HepG2 (cell line): ENCODE measurements at regions not wholly inside any gene's neighbourhood (a gene's known extent, or its start where the extent isn't known, plus 50 kb on each side); places are given as distances from the start of the nearest gene placed in this dataset.

Source experiments
- ATAC-seq: fragments of 200-7000 bp; cut with Tn5 transposase; 3 replicates; pipeline ENCODE4 v1.9.1; 2020; ENCODE audit warnings: mild to moderate bottlenecking, moderate library complexity
- BruUV-seq: library from RNA; stranded (reverse); fragments of 400-500 nt; replicated peaks from 2 replicates; lab custom pipeline; 2021; lab: Mats Ljungman, UMichigan
- CTCF ChIA-PET: fragments of 300-600 bp; formaldehyde crosslinking; extraction: SDS; loops from one replicate; lab custom pipeline; 2021; ENCODE audit warnings: low total read pairs, inconsistent platforms, low intra/inter-chr PET ratio; lab: Yijun Ruan, JAX
- POLR2A ChIA-PET: fragments of 350-600 bp; sonication (Branson Sonifier 250); formaldehyde crosslinking; loops from one replicate; lab custom pipeline; 2020; ENCODE audit warnings: antibody characterized with exemption, inconsistent platforms; lab: Yijun Ruan, JAX
- DNase-seq: peaks from one replicate; pipeline ENCODE4 v3.0.0-alpha.2; 2015; ENCODE audit warnings: low spot score
- FAIRE-seq: peaks from 3 replicates; lab custom pipeline; 2011; peaks lifted over from hg19 to GRCh38; lab: Jason Lieb, UNC
- H2AFZ ChIP-seq: one replicate; pipeline ENCODE4 v1.6.1; 2011; ENCODE audit warnings: low read length, inconsistent platforms
- H3K27ac ChIP-seq: fragments of 300-600 bp; 3 replicates; pipeline ENCODE4 v1.8.0; 2011; ENCODE audit warnings: mixed run types, mild to moderate bottlenecking, mixed read lengths, low read length, inconsistent platforms; ENCODE audit not compliant: insufficient read depth; ENCODE audit errors: extremely low read length
- H3K27me3 ChIP-seq, 2 experiments: fragments of 200-600 bp in 1 of 2; 2 replicates in 1 of 2; 3 replicates in 1 of 2; pipeline versions ENCODE4 v1.6.0 to v1.8.0; 2011; ENCODE audit warnings: low read length in 2 of 2, mild to moderate bottlenecking in 2 of 2, moderate library complexity in 2 of 2, inconsistent platforms in 1 of 2; ENCODE audit not compliant: insufficient read depth in 2 of 2, control insufficient read depth in 1 of 2
- H3K36me3 ChIP-seq, 2 experiments: fragments of 200-600 bp in 1 of 2; replicated peaks in 1 of 2; 2 replicates in 1 of 2; 3 replicates in 1 of 2; pipeline versions ENCODE4 v1.5.1 to v1.8.0; 2011; ENCODE audit warnings: low read length in 2 of 2, inconsistent platforms in 1 of 2; ENCODE audit not compliant: insufficient read depth in 2 of 2, control insufficient read depth in 1 of 2
- H3K4me1 ChIP-seq: 2 replicates; pipeline ENCODE4 v1.5.1; 2012; ENCODE audit warnings: low read length, inconsistent platforms; ENCODE audit not compliant: insufficient read depth
- H3K4me2 ChIP-seq: 2 replicates; pipeline ENCODE4 v1.6.0; 2011; ENCODE audit warnings: low read depth, low read length, inconsistent platforms
- H3K4me3 ChIP-seq, 3 experiments: fragments of 200-600 bp in 1 of 3; sonication (generic), shearing (Covaris generic) in 1 of 3; replicated peaks in 1 of 3; 2 replicates each; pipeline ENCODE4 v1.5.1; 2011 to 2016; ENCODE audit warnings: low read length in 3 of 3, inconsistent platforms in 2 of 3, low read depth in 2 of 3, mild to moderate bottlenecking in 2 of 3, control low read depth in 1 of 3, mixed read lengths in 1 of 3; ENCODE audit not compliant: insufficient read depth in 1 of 3
- H3K79me2 ChIP-seq: one replicate; pipeline ENCODE4 v1.6.1; 2011; ENCODE audit warnings: low read length, inconsistent platforms; ENCODE audit not compliant: insufficient read depth
- H3K9ac ChIP-seq: 2 replicates; pipeline ENCODE4 v1.6.0; 2011; ENCODE audit warnings: mild to moderate bottlenecking, low read depth, low read length, inconsistent platforms; ENCODE audit not compliant: insufficient read depth
- H3K9me3 ChIP-seq: 2 replicates; pipeline ENCODE4 v1.5.1; 2012; ENCODE audit warnings: mild to moderate bottlenecking, low read length
- H4K20me1 ChIP-seq: 2 replicates; pipeline ENCODE4 v1.6.0; 2011; ENCODE audit warnings: inconsistent platforms, mild to moderate bottlenecking, low read length, moderate library complexity; ENCODE audit not compliant: insufficient read depth
- CCDC6 ChIP-seq: sonication (generic); formaldehyde crosslinking; IDR thresholded peaks from 2 replicates; pipeline ENCODE4 v1.8.1; 2022; ENCODE audit warnings: mild to moderate bottlenecking, missing genetic modification reagents, moderate library complexity
- CHD2 ChIP-seq: IDR thresholded peaks from 2 replicates; pipeline ENCODE4 v1.6.1; 2011; ENCODE audit warnings: low read depth, low read length, improper control_type of control experiment
- EHMT2 ChIP-seq: fragments of 200-600 bp; sonication (generic); IDR thresholded peaks from 2 replicates; pipeline ENCODE4 v1.7.0; 2017; ENCODE audit warnings: antibody characterized with exemption, low read depth, low read length, borderline replicate concordance
- ETV5 ChIP-seq: IDR thresholded peaks from 2 replicates; pipeline ENCODE4 v1.6.1; 2018; ENCODE audit warnings: missing biosample characterization, missing genetic modification reagents, inconsistent platforms, borderline replicate concordance
- KDM3A ChIP-seq: IDR thresholded peaks from 2 replicates; pipeline ENCODE4 v1.6.1; 2018; ENCODE audit warnings: low read depth, missing compliant biosample characterization
- MEF2D ChIP-seq: sonication (generic); formaldehyde crosslinking; IDR thresholded peaks from 2 replicates; pipeline ENCODE4 v1.5.1; 2020; ENCODE audit warnings: mild to moderate bottlenecking, missing genetic modification reagents
- MIER3 ChIP-seq: IDR thresholded peaks from 2 replicates; pipeline ENCODE4 v1.6.1; 2016; ENCODE audit warnings: missing compliant biosample characterization, borderline replicate concordance
- NCOR1 ChIP-seq: fragments of 200-600 bp; sonication (generic); IDR thresholded peaks from 2 replicates; pipeline ENCODE4 v1.7.0; 2017; ENCODE audit warnings: antibody characterized with exemption, low read length, borderline replicate concordance
- TRIM24 ChIP-seq: sonication (generic); formaldehyde crosslinking; IDR thresholded peaks from 2 replicates; pipeline ENCODE4 v1.8.0; 2022; ENCODE audit warnings: mild to moderate bottlenecking, missing genetic modification reagents
- ZC3H13 ChIP-seq: sonication (generic); formaldehyde crosslinking; IDR thresholded peaks from 2 replicates; pipeline ENCODE4 v1.8.1; 2023; ENCODE audit warnings: mild to moderate bottlenecking, missing genetic modification reagents, moderate library complexity
- ZNF225 ChIP-seq: sonication (generic); formaldehyde crosslinking; IDR thresholded peaks from 2 replicates; pipeline ENCODE4 v1.4.0; 2020; ENCODE audit warnings: mild to moderate bottlenecking, missing genetic modification reagents
- ZNF788 ChIP-seq: sonication (generic); formaldehyde crosslinking; IDR thresholded peaks from 2 replicates; pipeline ENCODE4 v1.5.0; 2020; ENCODE audit warnings: mild to moderate bottlenecking, missing genetic modification reagents, borderline replicate concordance
- WGBS: methylation state at CpG from one replicate; pipeline ENCODE4 v1.1.6; 2017; ENCODE audit warnings: low lambda C conversion rate; 5-methylcytosine and 5-hydroxymethylcytosine counted together
- in situ Hi-C: cut with HindIII; loops from 2 replicates; pipeline ENCODE4 v1.10.0; 2017; ENCODE audit warnings: low pct_unique_long_range_greater_than_20kb; ENCODE audit not compliant: extremely low pct_ligation_motif_present
- intact Hi-C: fragments of 100-400 bp; cut with micrococcal nuclease; formaldehyde crosslinking; loops from one replicate; pipeline ENCODE4 v1.10.0; 2022; ENCODE audit not compliant: unreplicated experiment
- TF ChIP-seq, protein P1 (sequence below): sonication (generic); formaldehyde crosslinking; IDR thresholded peaks from 2 replicates; pipeline ENCODE4 v1.9.0; 2021; ENCODE audit warnings: mild to moderate bottlenecking, missing genetic modification reagents
- TF ChIP-seq, protein P2 (sequence below): sonication (generic); formaldehyde crosslinking; IDR thresholded peaks from 2 replicates; pipeline ENCODE4 v1.4.0; 2020; ENCODE audit warnings: low read depth, missing genetic modification reagents

DNA sequence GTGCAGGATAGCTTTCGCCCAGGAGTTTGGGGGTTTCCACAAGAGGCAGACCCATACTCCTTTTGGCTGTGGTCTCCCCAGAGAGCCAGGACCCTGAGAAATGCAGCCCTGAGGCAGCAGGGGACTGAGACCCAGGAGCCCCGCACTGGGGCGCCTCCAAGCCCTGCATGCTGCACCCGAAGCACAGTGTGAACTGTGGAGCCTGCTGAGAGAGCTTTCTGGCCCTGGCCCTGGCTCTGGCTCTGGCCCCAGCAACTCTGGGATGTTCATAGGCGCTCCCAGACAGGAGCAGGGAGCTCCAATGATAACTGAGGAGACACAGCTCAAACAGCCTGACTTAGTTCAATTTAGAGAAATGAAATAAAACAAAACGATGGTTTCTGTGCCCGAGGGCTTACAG, 96.4 kb upstream of the TEX51 start (continued):
- TF ChIP-seq TRIM24 (CRISPR knock-in tag), result no peak

DNA sequence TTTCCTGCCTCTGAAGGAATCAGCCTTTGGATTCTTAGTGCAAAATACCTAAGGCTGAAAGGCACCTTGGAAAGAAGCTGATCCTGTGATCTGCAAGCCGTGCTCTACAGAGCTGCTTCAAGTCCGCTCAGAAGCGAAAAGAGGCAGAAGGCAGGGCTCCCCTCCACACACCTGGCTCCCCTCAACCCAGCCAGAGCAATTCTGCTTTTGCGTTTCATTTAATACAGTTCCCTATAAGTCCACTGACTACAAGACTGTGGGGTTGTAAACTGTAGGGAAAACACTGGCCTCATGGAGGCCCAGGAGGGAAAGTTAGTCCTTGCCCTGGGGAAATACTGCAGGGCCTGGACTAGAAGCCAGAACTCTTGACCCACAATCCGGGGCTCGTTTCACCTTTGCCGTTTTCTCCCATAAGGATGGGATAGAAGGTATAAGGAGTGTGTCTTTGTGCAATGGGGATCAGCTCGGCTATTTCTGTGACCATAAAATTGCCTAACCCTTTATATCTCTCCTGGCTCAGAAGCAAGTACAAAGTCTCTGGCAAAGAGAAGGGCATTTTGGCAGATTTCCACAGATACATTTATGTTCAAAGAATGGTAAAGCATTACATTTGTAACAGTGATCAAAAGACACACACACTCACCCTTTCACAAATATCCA, 95.8 kb upstream of the TEX51 start:
- TF ChIP-seq CHD2 (no peak), KDM3A (CRISPR knock-in tag) (no peak), ZC3H13 (CRISPR knock-in tag) (no peak), ETV5 (CRISPR knock-in tag) (no peak), NCOR1 (no peak), MIER3 (CRISPR knock-in tag) (no peak), CCDC6 (CRISPR knock-in tag) (no peak), EHMT2 (no peak), MEF2D (CRISPR knock-in tag) (no peak), ZNF788 (CRISPR knock-in tag) (no peak), ZNF225 (CRISPR knock-in tag) (no peak)
- TF ChIP-seq, protein P1, sequence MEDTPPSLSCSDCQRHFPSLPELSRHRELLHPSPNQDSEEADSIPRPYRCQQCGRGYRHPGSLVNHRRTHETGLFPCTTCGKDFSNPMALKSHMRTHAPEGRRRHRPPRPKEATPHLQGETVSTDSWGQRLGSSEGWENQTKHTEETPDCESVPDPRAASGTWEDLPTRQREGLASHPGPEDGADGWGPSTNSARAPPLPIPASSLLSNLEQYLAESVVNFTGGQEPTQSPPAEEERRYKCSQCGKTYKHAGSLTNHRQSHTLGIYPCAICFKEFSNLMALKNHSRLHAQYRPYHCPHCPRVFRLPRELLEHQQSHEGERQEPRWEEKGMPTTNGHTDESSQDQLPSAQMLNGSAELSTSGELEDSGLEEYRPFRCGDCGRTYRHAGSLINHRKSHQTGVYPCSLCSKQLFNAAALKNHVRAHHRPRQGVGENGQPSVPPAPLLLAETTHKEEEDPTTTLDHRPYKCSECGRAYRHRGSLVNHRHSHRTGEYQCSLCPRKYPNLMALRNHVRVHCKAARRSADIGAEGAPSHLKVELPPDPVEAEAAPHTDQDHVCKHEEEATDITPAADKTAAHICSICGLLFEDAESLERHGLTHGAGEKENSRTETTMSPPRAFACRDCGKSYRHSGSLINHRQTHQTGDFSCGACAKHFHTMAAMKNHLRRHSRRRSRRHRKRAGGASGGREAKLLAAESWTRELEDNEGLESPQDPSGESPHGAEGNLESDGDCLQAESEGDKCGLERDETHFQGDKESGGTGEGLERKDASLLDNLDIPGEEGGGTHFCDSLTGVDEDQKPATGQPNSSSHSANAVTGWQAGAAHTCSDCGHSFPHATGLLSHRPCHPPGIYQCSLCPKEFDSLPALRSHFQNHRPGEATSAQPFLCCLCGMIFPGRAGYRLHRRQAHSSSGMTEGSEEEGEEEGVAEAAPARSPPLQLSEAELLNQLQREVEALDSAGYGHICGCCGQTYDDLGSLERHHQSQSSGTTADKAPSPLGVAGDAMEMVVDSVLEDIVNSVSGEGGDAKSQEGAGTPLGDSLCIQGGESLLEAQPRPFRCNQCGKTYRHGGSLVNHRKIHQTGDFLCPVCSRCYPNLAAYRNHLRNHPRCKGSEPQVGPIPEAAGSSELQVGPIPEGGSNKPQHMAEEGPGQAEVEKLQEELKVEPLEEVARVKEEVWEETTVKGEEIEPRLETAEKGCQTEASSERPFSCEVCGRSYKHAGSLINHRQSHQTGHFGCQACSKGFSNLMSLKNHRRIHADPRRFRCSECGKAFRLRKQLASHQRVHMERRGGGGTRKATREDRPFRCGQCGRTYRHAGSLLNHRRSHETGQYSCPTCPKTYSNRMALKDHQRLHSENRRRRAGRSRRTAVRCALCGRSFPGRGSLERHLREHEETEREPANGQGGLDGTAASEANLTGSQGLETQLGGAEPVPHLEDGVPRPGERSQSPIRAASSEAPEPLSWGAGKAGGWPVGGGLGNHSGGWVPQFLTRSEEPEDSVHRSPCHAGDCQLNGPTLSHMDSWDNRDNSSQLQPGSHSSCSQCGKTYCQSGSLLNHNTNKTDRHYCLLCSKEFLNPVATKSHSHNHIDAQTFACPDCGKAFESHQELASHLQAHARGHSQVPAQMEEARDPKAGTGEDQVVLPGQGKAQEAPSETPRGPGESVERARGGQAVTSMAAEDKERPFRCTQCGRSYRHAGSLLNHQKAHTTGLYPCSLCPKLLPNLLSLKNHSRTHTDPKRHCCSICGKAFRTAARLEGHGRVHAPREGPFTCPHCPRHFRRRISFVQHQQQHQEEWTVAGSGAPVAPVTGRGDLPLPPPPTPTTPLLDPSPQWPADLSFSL (CRISPR knock-in tag), result no peak
- TF ChIP-seq, protein P2, sequence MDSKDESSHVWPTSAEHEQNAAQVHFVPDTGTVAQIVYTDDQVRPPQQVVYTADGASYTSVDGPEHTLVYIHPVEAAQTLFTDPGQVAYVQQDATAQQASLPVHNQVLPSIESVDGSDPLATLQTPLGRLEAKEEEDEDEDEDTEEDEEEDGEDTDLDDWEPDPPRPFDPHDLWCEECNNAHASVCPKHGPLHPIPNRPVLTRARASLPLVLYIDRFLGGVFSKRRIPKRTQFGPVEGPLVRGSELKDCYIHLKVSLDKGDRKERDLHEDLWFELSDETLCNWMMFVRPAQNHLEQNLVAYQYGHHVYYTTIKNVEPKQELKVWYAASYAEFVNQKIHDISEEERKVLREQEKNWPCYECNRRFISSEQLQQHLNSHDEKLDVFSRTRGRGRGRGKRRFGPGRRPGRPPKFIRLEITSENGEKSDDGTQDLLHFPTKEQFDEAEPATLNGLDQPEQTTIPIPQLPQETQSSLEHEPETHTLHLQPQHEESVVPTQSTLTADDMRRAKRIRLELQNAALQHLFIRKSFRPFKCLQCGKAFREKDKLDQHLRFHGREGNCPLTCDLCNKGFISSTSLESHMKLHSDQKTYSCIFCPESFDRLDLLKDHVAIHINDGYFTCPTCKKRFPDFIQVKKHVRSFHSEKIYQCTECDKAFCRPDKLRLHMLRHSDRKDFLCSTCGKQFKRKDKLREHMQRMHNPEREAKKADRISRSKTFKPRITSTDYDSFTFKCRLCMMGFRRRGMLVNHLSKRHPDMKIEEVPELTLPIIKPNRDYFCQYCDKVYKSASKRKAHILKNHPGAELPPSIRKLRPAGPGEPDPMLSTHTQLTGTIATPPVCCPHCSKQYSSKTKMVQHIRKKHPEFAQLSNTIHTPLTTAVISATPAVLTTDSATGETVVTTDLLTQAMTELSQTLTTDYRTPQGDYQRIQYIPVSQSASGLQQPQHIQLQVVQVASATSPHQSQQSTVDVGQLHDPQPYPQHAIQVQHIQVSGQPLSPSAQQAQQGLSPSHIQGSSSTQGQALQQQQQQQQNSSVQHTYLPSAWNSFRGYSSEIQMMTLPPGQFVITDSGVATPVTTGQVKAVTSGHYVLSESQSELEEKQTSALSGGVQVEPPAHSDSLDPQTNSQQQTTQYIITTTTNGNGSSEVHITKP, result no peak
- Histone ChIP-seq H4K20me1 (no peaks in the 10 kb centered on the region; the same call in 1 of the 2 replicates), H3K4me1 (no peaks in the 10 kb centered on the region), H3K27ac (no peak overlapping the region), H3K36me3 (no peaks in the 10 kb centered on the region), H3K4me3 (no peak overlapping the region), H3K4me2 (no peak overlapping the region), H3K9ac (no peak overlapping the region), H3K9me3 (no peaks in the 10 kb centered on the region), H3K27me3 (peaks cover 1 to 48% of the 10 kb centered on the region in 2 experiments; a peak in 3 of 5 replicates), H3K79me2 (no peaks in the 10 kb centered on the region), H2AFZ (no peak overlapping the region)
- WGBS, result 36% methylated on average over 8 of the region's 8 CpGs
- ChIA-PET POLR2A (no interaction called here), CTCF (no interaction called here)
- no peak for ATAC-seq
- DNase-seq, result no peak
- FAIRE-seq, result no peak
- no TSS peak for BruUV-seq
- in situ Hi-C loops (no loop called here), intact Hi-C loops (no loop called here)
